ENCODE measurements at regions not wholly inside any gene's neighbourhood (a gene's known extent, or its start where the extent isn't known, plus 50 kb on each side); places are given as distances from the start of the nearest gene placed in this dataset.

DNA sequence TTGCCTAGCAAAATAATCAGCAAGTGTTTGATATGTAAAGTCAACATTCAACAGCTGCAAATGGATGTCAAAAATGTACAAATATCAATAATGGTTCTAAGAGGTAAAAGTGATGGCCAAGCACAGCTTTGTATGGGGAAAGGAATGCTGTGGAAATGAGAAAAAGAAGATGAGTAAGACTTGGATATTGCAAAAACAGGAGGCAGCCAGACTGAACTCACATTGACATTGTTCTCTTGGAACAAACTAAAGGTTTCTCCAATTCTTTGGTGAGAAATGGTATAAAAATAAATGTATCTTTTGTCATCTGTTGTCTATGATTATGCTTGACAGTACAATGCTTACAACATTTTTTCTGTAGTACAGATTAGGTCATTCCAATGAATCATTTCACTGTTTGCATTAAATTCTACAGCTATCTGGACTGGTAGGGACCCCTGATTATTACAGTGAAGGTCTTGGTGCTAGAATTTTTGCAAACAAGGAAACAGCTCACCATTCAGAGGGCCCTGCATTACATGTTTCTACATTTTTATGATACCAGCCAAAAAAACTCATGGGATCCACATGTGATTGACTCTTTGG is 465.7 kb downstream of the NOVA1 start (continued):
- TF ChIP-seq CHD2 (IDR thresholded peaks at IDR 0.05; ENCODE audit: low read length, partially characterized antibody) (no peak), SIN3A (IDR thresholded peaks at IDR 0.05; ENCODE audit: borderline replicate concordance, low read depth, low read length) (no peak), NRF1 (IDR thresholded peaks at IDR 0.05; ENCODE audit: low read depth, low read length) (no peak)
- TF ChIP-seq, protein P1, sequence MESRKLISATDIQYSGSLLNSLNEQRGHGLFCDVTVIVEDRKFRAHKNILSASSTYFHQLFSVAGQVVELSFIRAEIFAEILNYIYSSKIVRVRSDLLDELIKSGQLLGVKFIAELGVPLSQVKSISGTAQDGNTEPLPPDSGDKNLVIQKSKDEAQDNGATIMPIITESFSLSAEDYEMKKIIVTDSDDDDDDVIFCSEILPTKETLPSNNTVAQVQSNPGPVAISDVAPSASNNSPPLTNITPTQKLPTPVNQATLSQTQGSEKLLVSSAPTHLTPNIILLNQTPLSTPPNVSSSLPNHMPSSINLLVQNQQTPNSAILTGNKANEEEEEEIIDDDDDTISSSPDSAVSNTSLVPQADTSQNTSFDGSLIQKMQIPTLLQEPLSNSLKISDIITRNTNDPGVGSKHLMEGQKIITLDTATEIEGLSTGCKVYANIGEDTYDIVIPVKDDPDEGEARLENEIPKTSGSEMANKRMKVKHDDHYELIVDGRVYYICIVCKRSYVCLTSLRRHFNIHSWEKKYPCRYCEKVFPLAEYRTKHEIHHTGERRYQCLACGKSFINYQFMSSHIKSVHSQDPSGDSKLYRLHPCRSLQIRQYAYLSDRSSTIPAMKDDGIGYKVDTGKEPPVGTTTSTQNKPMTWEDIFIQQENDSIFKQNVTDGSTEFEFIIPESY (IDR thresholded peaks at IDR 0.05; ENCODE audit: borderline replicate concordance, low read depth) = no peak

DNA sequence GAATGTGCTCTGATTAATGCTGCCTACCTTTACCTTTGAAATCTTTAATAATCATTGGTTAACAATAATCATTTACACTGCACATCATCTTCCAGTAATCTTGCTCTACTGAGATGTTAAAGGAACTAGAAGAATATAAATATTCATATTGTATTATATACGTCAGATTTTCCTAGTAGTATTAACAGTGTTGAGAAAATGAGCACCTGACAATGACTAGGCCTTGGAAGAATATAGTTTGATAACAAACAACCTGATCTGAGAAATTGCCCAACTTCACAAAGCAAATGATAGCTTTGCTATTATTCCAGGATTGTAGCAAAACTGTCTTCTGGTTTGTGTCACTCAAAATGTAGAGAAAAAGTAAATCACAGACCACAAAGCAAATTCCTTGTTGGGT is 467.1 kb downstream of the NOVA1 start:
- no peaks in the 10 kb centered on the region for H3K27me3 ChIP-seq (ENCODE audit: insufficient read depth)

DNA sequence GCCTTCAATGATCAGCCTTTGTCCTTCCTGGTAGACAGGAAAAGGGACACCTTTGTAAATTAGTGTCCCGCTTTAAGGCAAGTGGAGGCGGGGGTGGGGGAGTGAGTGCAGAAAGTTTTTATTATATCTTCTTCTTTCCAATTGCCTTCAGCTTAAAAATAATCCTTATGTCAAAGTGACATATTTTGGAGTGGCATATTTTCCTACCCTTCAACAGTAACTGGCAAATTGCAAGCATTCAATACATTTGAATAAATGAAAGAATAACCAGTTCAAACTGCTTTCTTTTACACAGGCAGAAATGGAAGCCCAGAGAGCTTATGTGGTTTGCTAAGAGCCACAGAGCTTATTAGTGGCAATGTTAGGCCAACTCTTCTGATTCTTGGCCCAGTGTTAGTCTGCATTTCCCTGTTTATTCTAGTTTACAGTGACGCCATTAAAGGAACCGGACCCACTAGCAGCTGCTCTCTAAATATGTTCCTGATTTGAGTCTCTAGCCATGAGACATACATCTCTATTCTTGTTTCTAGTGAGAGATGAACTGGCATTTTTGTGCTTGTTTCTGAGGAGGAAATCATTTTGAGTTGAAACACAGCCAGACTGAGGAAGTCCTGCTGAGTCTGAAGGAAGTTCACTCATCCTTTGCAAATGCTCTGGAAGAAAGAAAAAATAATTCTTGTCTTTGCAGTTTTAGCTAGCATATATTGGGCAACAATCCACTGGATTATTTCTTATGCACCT is 468.7 kb downstream of the NOVA1 start:
- Histone ChIP-seq H2AFZ (ENCODE audit: low read depth) (0 out of 2 replicates have a peak overlapping the region, but pooled peaks have one; percentile 19), H3K9me3 (no peaks in the 10 kb centered on the region), H3K27ac (ENCODE audit: low read depth in 2 of 2, low read length in 1 of 2) (no peak overlapping the region), H3F3A (replicated peaks; ENCODE audit: insufficient read depth) (no peaks in the 10 kb centered on the region), H3K27me3 (ENCODE audit: insufficient read depth) (no peaks in the 10 kb centered on the region), H4K20me1 (ENCODE audit: insufficient read depth) (no peaks in the 10 kb centered on the region), H3K79me2 (ENCODE audit: insufficient read depth) (no peaks in the 10 kb centered on the region), H3K4me2 (no peak overlapping the region), H3K36me3 (replicated peaks in 1 of 2; ENCODE audit: control insufficient read depth in 1 of 2, insufficient read depth in 2 of 2, low read length in 1 of 2) (no peaks in the 10 kb centered on the region), H3K9me2 (no peaks in the 10 kb centered on the region), H3K9ac (no peak overlapping the region), H3K4me3 (ENCODE audit: low read depth in 2 of 2, low read length in 1 of 2) (no peak overlapping the region), H3K4me1 (ENCODE audit: control insufficient read depth in 1 of 2, insufficient read depth in 2 of 2, low read depth in 1 of 2, low read length in 1 of 2) (peaks cover 0 to 12% of the 10 kb centered on the region in 2 experiments; a peak in 1 of 4 replicates)
- TF ChIP-seq MXI1 (IDR thresholded peaks at IDR 0.05; ENCODE audit: low read depth, low read length) = no peak
- no peak for TF ChIP-seq EP300 (IDR thresholded peaks at IDR 0.05; ENCODE audit: borderline replicate concordance in 1 of 2, low read depth in 1 of 2, low read length in 1 of 2)
- no peak for TF ChIP-seq ELF1 (IDR thresholded peaks at IDR 0.05)
- TF ChIP-seq, protein P2, sequence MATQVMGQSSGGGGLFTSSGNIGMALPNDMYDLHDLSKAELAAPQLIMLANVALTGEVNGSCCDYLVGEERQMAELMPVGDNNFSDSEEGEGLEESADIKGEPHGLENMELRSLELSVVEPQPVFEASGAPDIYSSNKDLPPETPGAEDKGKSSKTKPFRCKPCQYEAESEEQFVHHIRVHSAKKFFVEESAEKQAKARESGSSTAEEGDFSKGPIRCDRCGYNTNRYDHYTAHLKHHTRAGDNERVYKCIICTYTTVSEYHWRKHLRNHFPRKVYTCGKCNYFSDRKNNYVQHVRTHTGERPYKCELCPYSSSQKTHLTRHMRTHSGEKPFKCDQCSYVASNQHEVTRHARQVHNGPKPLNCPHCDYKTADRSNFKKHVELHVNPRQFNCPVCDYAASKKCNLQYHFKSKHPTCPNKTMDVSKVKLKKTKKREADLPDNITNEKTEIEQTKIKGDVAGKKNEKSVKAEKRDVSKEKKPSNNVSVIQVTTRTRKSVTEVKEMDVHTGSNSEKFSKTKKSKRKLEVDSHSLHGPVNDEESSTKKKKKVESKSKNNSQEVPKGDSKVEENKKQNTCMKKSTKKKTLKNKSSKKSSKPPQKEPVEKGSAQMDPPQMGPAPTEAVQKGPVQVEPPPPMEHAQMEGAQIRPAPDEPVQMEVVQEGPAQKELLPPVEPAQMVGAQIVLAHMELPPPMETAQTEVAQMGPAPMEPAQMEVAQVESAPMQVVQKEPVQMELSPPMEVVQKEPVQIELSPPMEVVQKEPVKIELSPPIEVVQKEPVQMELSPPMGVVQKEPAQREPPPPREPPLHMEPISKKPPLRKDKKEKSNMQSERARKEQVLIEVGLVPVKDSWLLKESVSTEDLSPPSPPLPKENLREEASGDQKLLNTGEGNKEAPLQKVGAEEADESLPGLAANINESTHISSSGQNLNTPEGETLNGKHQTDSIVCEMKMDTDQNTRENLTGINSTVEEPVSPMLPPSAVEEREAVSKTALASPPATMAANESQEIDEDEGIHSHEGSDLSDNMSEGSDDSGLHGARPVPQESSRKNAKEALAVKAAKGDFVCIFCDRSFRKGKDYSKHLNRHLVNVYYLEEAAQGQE (IDR thresholded peaks at IDR 0.05; ENCODE audit: low read depth, low read length) = no peak
- TF ChIP-seq NFIC (IDR thresholded peaks at IDR 0.05; ENCODE audit: borderline replicate concordance) = no peak
- no peak for TF ChIP-seq POLR2AphosphoS5 (IDR thresholded peaks at IDR 0.05; ENCODE audit: low read depth, low read length)
- no peak for TF ChIP-seq FOSL2 (IDR thresholded peaks at IDR 0.05; ENCODE audit: borderline replicate concordance, low read depth)
- TF ChIP-seq SIN3A (IDR thresholded peaks at IDR 0.05; ENCODE audit: borderline replicate concordance, low read depth, low read length) = no peak
- no peak for TF ChIP-seq SMC3 (IDR thresholded peaks at IDR 0.05; ENCODE audit: low read depth, low read length)
- 18% methylated on average over 4 of the region's 4 CpGs for WGBS (ENCODE audit: low lambda C conversion rate)
- ChIA-PET CTCF (no interaction called here), POLR2A (no interaction called here)
- DNase-seq = no peak

More for the DNA sequence above, 467.1 kb downstream of the NOVA1 start:
- Histone ChIP-seq H3K4me2 (no peak overlapping the region), H3K79me2 (ENCODE audit: insufficient read depth) (no peaks in the 10 kb centered on the region), H3K9me2 (no peaks in the 10 kb centered on the region), H3K27ac (ENCODE audit: low read depth in 2 of 2, low read length in 1 of 2) (no peak overlapping the region), H3K9ac (no peak overlapping the region), H4K20me1 (ENCODE audit: insufficient read depth) (no peaks in the 10 kb centered on the region), H3K9me3 (no peaks in the 10 kb centered on the region), H2AFZ (ENCODE audit: low read depth) (no peak overlapping the region), H3K4me3 (ENCODE audit: low read depth in 2 of 2, low read length in 1 of 2) (no peak overlapping the region), H3K4me1 (ENCODE audit: control insufficient read depth in 1 of 2, insufficient read depth in 2 of 2, low read depth in 1 of 2, low read length in 1 of 2) (peaks cover 0 to 12% of the 10 kb centered on the region in 2 experiments; a peak in 1 of 4 replicates), H3F3A (replicated peaks; ENCODE audit: insufficient read depth) (no peaks in the 10 kb centered on the region), H3K36me3 (replicated peaks in 1 of 2; ENCODE audit: control insufficient read depth in 1 of 2, insufficient read depth in 2 of 2, low read length in 1 of 2) (no peaks in the 10 kb centered on the region)
- DNase-seq = no peak
- no peak for TF ChIP-seq GATA2 (CRISPR knock-in tag; IDR thresholded peaks at IDR 0.05)
- TF ChIP-seq RFX5 (IDR thresholded peaks at IDR 0.05; ENCODE audit: low read length) = no peak
- TF ChIP-seq RXRA (IDR thresholded peaks at IDR 0.05; ENCODE audit: borderline replicate concordance, low read depth) = no peak
- TF ChIP-seq TCF12 (IDR thresholded peaks at IDR 0.05) = no peak
- TF ChIP-seq NFIC (IDR thresholded peaks at IDR 0.05; ENCODE audit: borderline replicate concordance) = no peak
- no peak for TF ChIP-seq YY1 (IDR thresholded peaks at IDR 0.05; ENCODE audit: low read depth)
- no peak for TF ChIP-seq TAF1 (IDR thresholded peaks at IDR 0.05; ENCODE audit: borderline replicate concordance, low read depth, low read length)
- CTCF ChIA-PET = no interaction called here
- POLR2A ChIA-PET = no interaction called here
- WGBS (ENCODE audit: low lambda C conversion rate) = 6% methylated on average over 1 of the region's 1 CpG

Measured in SK-N-SH (cell line).